ENCODE measurements at regions not wholly inside any gene's neighbourhood (a gene's known extent, or its start where the extent isn't known, plus 50 kb on each side); places are given as distances from the start of the nearest gene placed in this dataset.

DNA sequence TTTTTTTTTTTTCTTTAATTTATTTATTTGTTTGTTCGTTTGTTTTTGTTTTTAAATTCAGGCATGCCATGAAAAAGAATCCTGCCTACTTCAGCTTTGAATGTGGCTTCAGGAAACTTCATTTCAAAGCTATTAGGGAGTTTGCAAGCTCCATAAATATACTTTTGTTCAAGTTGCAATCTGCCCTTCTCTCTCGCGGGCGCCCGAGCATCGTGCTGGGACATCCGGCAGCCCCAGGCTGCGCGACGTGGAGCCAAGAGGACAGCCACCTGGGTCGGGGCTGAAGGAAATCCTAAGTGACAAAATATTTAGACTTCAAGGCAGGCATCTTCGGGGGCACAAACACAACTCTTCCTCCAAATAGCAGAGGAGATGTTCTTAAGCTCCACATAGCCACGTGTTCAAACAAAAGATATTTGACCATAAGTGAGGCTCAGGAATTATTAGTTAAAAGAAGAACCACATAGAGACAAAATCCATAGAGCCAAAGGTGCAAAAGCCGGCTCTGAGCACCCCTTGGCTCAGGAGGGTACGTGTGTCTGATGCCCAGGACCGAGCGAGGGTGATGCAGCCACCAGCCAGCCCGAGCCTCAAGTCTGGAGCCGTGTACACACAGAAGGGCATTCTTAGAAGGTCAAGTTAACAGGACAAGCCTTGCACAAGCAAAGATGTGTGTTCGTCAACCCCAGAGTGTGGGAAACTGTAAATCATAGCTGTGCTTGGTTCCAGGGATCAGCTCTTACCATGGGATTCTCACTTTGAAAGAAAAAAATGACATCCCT, 256.5 kb upstream of the SALL3 start:
- WGBS, 2 donors, result 75 to 86% methylated on average over 20 of the region's 20 CpGs
- no peaks in the 10 kb centered on the region for H3K36me3 ChIP-seq (ENCODE audit: low read depth, missing control alignments)
- intact Hi-C loops (cut with DNase I; ENCODE audit: low total_unique reads), result no loop called here
- no peaks in the 10 kb centered on the region for H3K4me1 ChIP-seq
- TF ChIP-seq POLR2A (IDR thresholded peaks at IDR 0.05), result no peak
- TF ChIP-seq, protein P1, sequence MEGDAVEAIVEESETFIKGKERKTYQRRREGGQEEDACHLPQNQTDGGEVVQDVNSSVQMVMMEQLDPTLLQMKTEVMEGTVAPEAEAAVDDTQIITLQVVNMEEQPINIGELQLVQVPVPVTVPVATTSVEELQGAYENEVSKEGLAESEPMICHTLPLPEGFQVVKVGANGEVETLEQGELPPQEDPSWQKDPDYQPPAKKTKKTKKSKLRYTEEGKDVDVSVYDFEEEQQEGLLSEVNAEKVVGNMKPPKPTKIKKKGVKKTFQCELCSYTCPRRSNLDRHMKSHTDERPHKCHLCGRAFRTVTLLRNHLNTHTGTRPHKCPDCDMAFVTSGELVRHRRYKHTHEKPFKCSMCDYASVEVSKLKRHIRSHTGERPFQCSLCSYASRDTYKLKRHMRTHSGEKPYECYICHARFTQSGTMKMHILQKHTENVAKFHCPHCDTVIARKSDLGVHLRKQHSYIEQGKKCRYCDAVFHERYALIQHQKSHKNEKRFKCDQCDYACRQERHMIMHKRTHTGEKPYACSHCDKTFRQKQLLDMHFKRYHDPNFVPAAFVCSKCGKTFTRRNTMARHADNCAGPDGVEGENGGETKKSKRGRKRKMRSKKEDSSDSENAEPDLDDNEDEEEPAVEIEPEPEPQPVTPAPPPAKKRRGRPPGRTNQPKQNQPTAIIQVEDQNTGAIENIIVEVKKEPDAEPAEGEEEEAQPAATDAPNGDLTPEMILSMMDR (IDR thresholded peaks at IDR 0.05), result no peak
- no peak overlapping the region for H3K4me3 ChIP-seq
- no peak overlapping the region for H3K27ac ChIP-seq
- DNase-seq, result no peak
- no peaks in the 10 kb centered on the region for H3K9me3 ChIP-seq
- H3K27me3 ChIP-seq, result no peaks in the 10 kb centered on the region

DNA sequence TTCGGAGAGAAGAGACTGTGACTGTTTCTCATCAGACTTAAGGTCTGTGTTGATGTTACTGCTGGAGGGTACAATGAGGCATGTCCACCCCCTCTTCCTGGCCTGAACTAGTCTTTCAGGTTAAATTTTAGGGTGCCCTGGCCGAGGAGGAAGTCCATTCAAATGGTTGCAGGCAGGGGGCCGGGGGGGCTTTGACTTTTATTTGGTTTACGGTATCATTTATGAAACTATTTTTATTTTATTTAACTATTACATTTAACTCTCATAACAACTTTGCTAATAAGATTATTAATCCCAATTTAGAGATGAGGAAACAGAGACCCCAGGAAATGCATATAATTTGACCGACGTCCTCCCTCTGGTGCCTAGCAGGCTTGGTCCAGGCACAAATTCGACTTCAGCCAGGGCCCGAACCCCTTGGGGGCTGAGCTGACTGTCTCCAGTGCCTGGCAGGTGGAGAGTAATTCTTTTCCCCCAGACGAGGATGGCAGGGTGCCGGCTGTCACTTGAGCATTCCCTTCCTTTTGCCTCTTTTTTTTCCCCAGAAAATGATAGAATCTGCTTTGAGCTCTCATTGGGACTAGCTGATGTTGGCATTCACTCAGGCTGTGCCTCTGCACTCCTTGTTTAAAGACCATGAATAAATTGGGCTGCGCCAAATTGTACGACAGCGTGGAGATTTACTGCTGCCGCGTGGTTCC, 255.3 kb upstream of the SALL3 start:
- TF ChIP-seq, protein P1 (IDR thresholded peaks at IDR 0.05), result no peak
- TF ChIP-seq POLR2A (IDR thresholded peaks at IDR 0.05), result no peak
- WGBS, 2 donors, result 83 to 89% methylated on average over 15 of the region's 15 CpGs
- Histone ChIP-seq H3K4me3 (no peak overlapping the region), H3K27ac (no peak overlapping the region), H3K36me3 (ENCODE audit: low read depth, missing control alignments) (no peaks in the 10 kb centered on the region), H3K9me3 (no peaks in the 10 kb centered on the region), H3K27me3 (no peaks in the 10 kb centered on the region), H3K4me1 (no peaks in the 10 kb centered on the region)
- intact Hi-C loops (cut with DNase I; ENCODE audit: low total_unique reads), result no loop called here
- DNase-seq, result no peak

DNA sequence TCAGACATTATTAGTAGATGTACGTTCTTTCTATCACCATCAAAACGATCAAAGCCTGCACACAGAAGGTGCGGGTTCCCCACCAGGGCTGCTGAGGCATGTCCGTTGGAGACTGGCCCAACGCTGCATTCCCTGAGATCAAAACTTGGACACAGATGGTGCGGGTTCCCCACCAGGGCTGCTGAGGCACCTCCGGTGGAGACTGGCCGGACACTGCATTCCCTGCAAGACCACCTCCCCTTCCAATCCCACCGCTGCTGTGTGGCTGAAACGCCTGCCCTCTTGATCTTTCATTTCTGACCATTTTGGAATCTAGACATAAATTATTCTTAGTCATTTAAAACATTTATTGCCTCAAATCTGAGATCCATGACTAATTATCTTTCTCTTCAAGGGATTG, 254.2 kb upstream of the SALL3 start:
- H3K27me3 ChIP-seq, result no peaks in the 10 kb centered on the region
- H3K9me3 ChIP-seq, result no peaks in the 10 kb centered on the region
- DNase-seq, result no peak
- WGBS, 2 donors, result 83 to 85% methylated on average over 10 of the region's 10 CpGs
- no peak overlapping the region for H3K4me3 ChIP-seq
- no peak for TF ChIP-seq POLR2A (IDR thresholded peaks at IDR 0.05)
- TF ChIP-seq, protein P1 (IDR thresholded peaks at IDR 0.05), result no peak
- H3K27ac ChIP-seq, result no peak overlapping the region
- intact Hi-C loops (cut with DNase I; ENCODE audit: low total_unique reads), result no loop called here
- H3K4me1 ChIP-seq, result no peaks in the 10 kb centered on the region
- H3K36me3 ChIP-seq (ENCODE audit: low read depth, missing control alignments), result no peaks in the 10 kb centered on the region

DNA sequence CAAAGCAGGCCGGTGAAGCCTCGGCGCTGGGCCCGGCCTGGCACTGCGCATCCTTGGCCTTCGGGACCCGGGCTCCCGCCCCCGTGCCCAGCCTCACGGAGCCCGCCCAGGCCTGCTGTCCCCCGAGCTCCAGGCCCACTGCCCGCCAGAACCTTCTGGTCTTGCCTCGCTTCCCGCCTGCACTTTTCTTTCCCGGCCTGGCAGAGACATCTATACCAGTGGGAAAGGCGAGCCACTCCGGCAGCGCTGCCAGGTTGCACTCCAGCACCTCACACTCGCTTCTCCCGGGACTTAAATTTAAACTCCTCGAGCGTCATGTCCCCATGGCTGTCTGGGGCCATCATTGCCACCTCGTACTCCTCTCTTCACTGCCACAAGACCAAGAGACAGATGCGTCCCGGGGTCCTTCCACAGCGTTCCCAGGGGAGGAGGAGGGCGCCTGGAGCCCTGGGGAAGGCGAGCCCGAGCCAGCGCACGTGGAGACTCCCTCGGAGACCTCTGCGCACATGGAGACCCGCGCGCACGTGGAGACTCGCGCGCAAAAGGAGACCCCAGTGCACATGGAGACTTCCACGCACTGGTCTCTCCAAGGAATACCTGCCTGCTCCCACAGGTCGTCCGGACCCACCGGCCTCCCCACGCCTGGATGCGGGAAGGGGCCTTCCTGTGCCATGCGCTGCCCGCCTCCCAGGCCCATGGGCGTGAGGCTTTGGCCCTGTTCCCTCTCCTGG, 253.1 kb upstream of the SALL3 start:
- H3K4me3 ChIP-seq, result no peak overlapping the region
- H3K9me3 ChIP-seq, result no peaks in the 10 kb centered on the region
- H3K27ac ChIP-seq, result no peak overlapping the region
- WGBS, 2 donors, result 60 to 80% methylated on average over 29 to 50 of the region's 50 CpGs
- TF ChIP-seq POLR2A (IDR thresholded peaks at IDR 0.05), result no peak
- TF ChIP-seq, protein P1 (IDR thresholded peaks at IDR 0.05), result no peak
- no peaks in the 10 kb centered on the region for H3K27me3 ChIP-seq
- no peak for DNase-seq
- intact Hi-C loops (cut with DNase I; ENCODE audit: low total_unique reads), result no loop called here
- no peaks in the 10 kb centered on the region for H3K36me3 ChIP-seq (ENCODE audit: low read depth, missing control alignments)
- H3K4me1 ChIP-seq, result no peaks in the 10 kb centered on the region
